ENCODE measurements at regions not wholly inside any gene's neighbourhood (a gene's known extent, or its start where the extent isn't known, plus 50 kb on each side); places are given as distances from the start of the nearest gene placed in this dataset.

GRCh38 chr3:150255413-150255812, 152.7 kb upstream of the TSC22D2 start:
- Mint-ChIP-seq H3K36me3 (ENCODE audit: low read depth) (peaks cover 3% of the 10 kb centered on the region), H3K9me3 (peaks cover 4% of the 10 kb centered on the region), H3K27ac (peak overlapping the region; percentile 88 to 94 (median 90)), H3K4me1 (peaks cover 49% of the 10 kb centered on the region), H3K4me3 (no peak overlapping the region), H3K27me3 (ENCODE audit: low read depth) (no peaks in the 10 kb centered on the region)
- no peak for TF ChIP-seq CTCF (IDR thresholded peaks at IDR 0.05; ENCODE audit: unreplicated experiment in 3 of 3)

GRCh38 chr3:150254309-150254708, 153.8 kb upstream of the TSC22D2 start:
- H3K27me3 Mint-ChIP-seq (ENCODE audit: low read depth), result no peaks in the 10 kb centered on the region
- H3K36me3 Mint-ChIP-seq (ENCODE audit: low read depth), result peaks cover 3% of the 10 kb centered on the region
- peaks cover 56% of the 10 kb centered on the region for H3K4me1 Mint-ChIP-seq
- H3K27ac Mint-ChIP-seq, result peak overlapping the region; percentile 5 to 90 (median 88)
- H3K9me3 Mint-ChIP-seq, result peaks cover 4% of the 10 kb centered on the region
- no peak for TF ChIP-seq CTCF (IDR thresholded peaks at IDR 0.05; ENCODE audit: unreplicated experiment in 3 of 3)
- no peak overlapping the region for H3K4me3 Mint-ChIP-seq

- H3K4me1 Mint-ChIP-seq, result peaks cover 63% of the 10 kb centered on the region
- no peaks in the 10 kb centered on the region for H3K27me3 Mint-ChIP-seq (ENCODE audit: low read depth)
- peak overlapping the region in 1 of 3 experiments; percentile 50 for H3K27ac Mint-ChIP-seq
- H3K36me3 Mint-ChIP-seq (ENCODE audit: low read depth), result peaks cover 3% of the 10 kb centered on the region
- no peak overlapping the region for H3K4me3 Mint-ChIP-seq
- peaks cover 4% of the 10 kb centered on the region for H3K9me3 Mint-ChIP-seq
- TF ChIP-seq CTCF (IDR thresholded peaks at IDR 0.05; ENCODE audit: unreplicated experiment in 3 of 3), result no peak
Observed at GRCh38 chr3:150253622-150254021, 154.5 kb upstream of the TSC22D2 start.

- H3K27me3 Mint-ChIP-seq (ENCODE audit: low read depth), result no peaks in the 10 kb centered on the region
- peak overlapping the region; percentile 72 to 76 (median 76) for H3K27ac Mint-ChIP-seq
- peaks cover 3% of the 10 kb centered on the region for H3K36me3 Mint-ChIP-seq (ENCODE audit: low read depth)
- peaks cover 4% of the 10 kb centered on the region for H3K9me3 Mint-ChIP-seq
- TF ChIP-seq CTCF (IDR thresholded peaks at IDR 0.05; ENCODE audit: unreplicated experiment in 3 of 3), result no peak
- H3K4me3 Mint-ChIP-seq, result no peak overlapping the region
- H3K4me1 Mint-ChIP-seq, result peaks cover 75% of the 10 kb centered on the region
Observed at GRCh38 chr3:150252462-150252861, 155.6 kb upstream of the TSC22D2 start.

GRCh38 chr3:150251187-150252062, 156.7 kb upstream of the TSC22D2 start:
- H3K27me3 Mint-ChIP-seq (ENCODE audit: low read depth), result no peaks in the 10 kb centered on the region
- no peaks in the 10 kb centered on the region for H3K9me3 Mint-ChIP-seq
- peaks cover 74% of the 10 kb centered on the region for H3K4me1 Mint-ChIP-seq
- H3K36me3 Mint-ChIP-seq (ENCODE audit: low read depth), result no peaks in the 10 kb centered on the region
- no peak overlapping the region for H3K4me3 Mint-ChIP-seq
- peak overlapping the region; percentile 72 to 76 (median 76) for H3K27ac Mint-ChIP-seq
- no peak for TF ChIP-seq CTCF (IDR thresholded peaks at IDR 0.05; ENCODE audit: unreplicated experiment in 3 of 3)
